Mesothelial cell of epicardium (in vitro differentiated cells): ENCODE measurements at regions not wholly inside any gene's neighbourhood (a gene's known extent, or its start where the extent isn't known, plus 50 kb on each side); places are given as distances from the start of the nearest gene placed in this dataset.

ENCODE experiments used
- DNase-seq, 2 experiments: peaks; one replicate each; pipeline ENCODE4 v3.0.0; 2021; ENCODE audit warnings: low spot score in 2 of 2; ENCODE audit not compliant: unreplicated experiment in 2 of 2
- H3K27ac Mint-ChIP-seq: 2 replicates; pipeline ENCODE4 v1.8.0; 2021; ENCODE audit warnings: mixed read lengths
- H3K27me3 Mint-ChIP-seq: 2 replicates; pipeline ENCODE4 v1.8.0; 2021; ENCODE audit warnings: low read depth, mixed read lengths
- H3K36me3 Mint-ChIP-seq: 2 replicates; pipeline ENCODE4 v1.8.0; 2021; ENCODE audit warnings: mixed read lengths
- H3K4me1 Mint-ChIP-seq: 2 replicates; pipeline ENCODE4 v1.8.0; 2021; ENCODE audit warnings: mixed read lengths
- H3K4me3 Mint-ChIP-seq: 2 replicates; pipeline ENCODE4 v1.8.0; 2021; ENCODE audit warnings: mild to moderate bottlenecking, moderate library complexity, mixed read lengths
- H3K9me3 Mint-ChIP-seq: 2 replicates; pipeline ENCODE4 v1.8.0; 2021; ENCODE audit warnings: mixed read lengths
- TF ChIP-seq, protein P1 (sequence below): fragments of 200-600 bp; sonication (generic); IDR thresholded peaks from one replicate; pipeline ENCODE4 v1.5.0; 2021; ENCODE audit warnings: antibody characterized with exemption; ENCODE audit not compliant: unreplicated experiment

DNA sequence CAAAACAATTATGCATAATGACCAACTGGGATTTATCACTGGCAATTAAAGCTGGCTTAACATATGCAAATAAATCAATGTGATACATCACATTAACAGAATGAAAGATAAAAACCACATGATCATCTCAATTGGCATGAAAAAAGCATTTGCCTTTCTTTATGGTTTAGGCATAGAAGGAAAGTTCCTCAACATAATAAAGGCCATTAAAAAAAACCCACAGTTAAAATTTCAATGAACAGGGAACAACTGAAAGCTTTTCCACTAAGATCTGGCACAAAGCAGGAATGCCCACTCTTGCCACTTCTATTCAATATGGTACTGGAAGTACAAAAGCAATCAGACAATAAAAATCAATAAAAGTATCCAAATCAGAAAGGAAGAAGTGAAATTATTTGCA, 151.2 kb upstream of the CD180 start:
- Mint-ChIP-seq H3K36me3 (no peaks in the 10 kb centered on the region), H3K4me3 (no peak overlapping the region), H3K4me1 (peaks cover 4% of the 10 kb centered on the region), H3K27me3 (no peaks in the 10 kb centered on the region), H3K9me3 (peaks cover 23% of the 10 kb centered on the region), H3K27ac (no peak overlapping the region)
- TF ChIP-seq, protein P1, sequence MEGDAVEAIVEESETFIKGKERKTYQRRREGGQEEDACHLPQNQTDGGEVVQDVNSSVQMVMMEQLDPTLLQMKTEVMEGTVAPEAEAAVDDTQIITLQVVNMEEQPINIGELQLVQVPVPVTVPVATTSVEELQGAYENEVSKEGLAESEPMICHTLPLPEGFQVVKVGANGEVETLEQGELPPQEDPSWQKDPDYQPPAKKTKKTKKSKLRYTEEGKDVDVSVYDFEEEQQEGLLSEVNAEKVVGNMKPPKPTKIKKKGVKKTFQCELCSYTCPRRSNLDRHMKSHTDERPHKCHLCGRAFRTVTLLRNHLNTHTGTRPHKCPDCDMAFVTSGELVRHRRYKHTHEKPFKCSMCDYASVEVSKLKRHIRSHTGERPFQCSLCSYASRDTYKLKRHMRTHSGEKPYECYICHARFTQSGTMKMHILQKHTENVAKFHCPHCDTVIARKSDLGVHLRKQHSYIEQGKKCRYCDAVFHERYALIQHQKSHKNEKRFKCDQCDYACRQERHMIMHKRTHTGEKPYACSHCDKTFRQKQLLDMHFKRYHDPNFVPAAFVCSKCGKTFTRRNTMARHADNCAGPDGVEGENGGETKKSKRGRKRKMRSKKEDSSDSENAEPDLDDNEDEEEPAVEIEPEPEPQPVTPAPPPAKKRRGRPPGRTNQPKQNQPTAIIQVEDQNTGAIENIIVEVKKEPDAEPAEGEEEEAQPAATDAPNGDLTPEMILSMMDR = no peak
- DNase-seq = no peak

DNA sequence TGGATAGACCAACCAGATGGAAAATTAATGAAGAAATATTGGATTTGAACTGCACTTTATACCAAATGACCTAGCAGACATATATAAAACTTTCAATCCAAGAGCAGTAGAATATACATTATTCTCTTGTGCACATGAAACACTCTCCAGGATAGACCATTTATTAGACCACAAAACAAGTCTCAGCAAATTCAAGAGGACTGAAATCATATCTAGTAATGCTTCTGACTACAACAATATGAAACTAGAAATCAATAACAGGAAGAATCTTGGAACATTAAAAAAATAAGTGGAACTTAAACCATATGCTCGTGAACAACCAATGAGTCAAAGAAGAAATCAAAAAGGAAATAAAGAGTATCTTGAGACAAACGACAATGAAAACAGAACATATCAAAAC, 150.0 kb upstream of the CD180 start:
- H3K4me3 Mint-ChIP-seq = no peak overlapping the region
- no peaks in the 10 kb centered on the region for H3K36me3 Mint-ChIP-seq
- H3K4me1 Mint-ChIP-seq = peaks cover 4% of the 10 kb centered on the region
- no peaks in the 10 kb centered on the region for H3K27me3 Mint-ChIP-seq
- TF ChIP-seq, protein P1 = no peak
- H3K9me3 Mint-ChIP-seq = peaks cover 23% of the 10 kb centered on the region
- no peak overlapping the region for H3K27ac Mint-ChIP-seq
- no peak for DNase-seq

DNA sequence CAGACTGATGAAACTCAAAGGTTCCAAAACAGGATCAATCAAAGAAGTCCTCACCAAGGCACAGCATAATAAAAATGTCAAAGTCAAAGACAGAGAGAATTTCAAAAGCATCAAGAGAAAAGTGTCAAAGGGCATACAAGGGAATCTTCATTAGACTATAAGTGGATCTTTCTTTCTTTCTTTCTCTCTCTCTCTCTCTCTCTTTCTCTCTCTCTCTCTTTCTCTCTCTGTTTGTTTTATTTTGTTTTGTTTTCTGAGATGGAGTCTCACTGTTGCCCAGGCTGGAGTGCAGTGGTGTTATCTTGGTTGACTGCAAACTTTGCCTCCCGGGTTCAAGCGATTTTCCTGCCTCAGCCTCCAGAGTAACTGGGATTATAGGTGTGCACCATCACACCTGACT, 148.3 kb upstream of the CD180 start:
- Mint-ChIP-seq H3K4me1 (peaks cover 5% of the 10 kb centered on the region), H3K4me3 (no peak overlapping the region), H3K36me3 (no peaks in the 10 kb centered on the region), H3K27ac (no peak overlapping the region), H3K9me3 (peaks cover 23% of the 10 kb centered on the region), H3K27me3 (no peaks in the 10 kb centered on the region)
- DNase-seq = no peak
- TF ChIP-seq, protein P1 = no peak

DNA sequence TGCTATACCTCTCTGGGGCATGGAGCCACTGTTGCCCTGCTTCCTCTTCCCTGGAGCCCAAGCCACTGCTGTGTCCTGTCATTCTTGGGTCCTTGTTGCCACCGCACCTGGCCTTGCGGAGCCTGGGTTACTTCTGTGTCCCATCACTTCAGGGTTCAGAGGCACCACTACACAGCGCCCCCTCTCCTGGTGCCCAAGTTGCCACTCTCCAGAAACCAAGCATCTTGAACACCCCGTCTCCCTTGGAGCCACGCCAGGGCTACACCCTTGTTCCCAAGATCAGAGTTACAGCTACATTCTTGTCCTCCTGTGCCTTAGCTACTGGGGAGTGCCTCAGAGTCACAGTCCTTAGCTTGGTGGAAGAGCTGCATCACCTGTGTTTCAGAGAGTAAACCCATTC, 147.2 kb upstream of the CD180 start:
- Mint-ChIP-seq H3K4me1 (peaks cover 5% of the 10 kb centered on the region), H3K27me3 (no peaks in the 10 kb centered on the region), H3K27ac (no peak overlapping the region), H3K4me3 (no peak overlapping the region), H3K36me3 (no peaks in the 10 kb centered on the region), H3K9me3 (peaks cover 23% of the 10 kb centered on the region)
- TF ChIP-seq, protein P1 = no peak
- no peak for DNase-seq

DNA sequence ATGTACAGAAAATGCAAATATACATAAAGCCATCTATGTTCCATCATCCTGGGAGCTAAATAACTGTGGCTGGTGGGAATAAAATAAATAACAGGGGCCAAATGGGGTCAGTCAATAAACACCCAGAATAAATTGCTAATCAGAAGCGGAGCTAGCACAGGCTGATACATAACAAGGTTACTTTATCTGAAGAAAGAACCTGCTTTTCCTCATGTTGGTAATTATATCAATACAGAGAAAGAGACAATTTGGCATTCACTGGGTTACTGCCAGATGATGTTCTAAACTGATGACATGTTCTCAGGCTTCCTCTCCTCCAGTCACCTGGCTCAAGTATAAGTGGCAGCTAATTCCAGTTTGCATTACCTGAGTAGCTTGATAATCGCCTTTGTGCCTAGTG, 144.9 kb upstream of the CD180 start:
- Mint-ChIP-seq H3K27me3 (no peaks in the 10 kb centered on the region), H3K4me1 (peaks cover 5% of the 10 kb centered on the region), H3K27ac (peak overlapping the region; percentile 36), H3K9me3 (peaks cover 18% of the 10 kb centered on the region), H3K4me3 (no peak overlapping the region), H3K36me3 (no peaks in the 10 kb centered on the region)
- TF ChIP-seq, protein P1 = no peak
- no peak for DNase-seq

DNA sequence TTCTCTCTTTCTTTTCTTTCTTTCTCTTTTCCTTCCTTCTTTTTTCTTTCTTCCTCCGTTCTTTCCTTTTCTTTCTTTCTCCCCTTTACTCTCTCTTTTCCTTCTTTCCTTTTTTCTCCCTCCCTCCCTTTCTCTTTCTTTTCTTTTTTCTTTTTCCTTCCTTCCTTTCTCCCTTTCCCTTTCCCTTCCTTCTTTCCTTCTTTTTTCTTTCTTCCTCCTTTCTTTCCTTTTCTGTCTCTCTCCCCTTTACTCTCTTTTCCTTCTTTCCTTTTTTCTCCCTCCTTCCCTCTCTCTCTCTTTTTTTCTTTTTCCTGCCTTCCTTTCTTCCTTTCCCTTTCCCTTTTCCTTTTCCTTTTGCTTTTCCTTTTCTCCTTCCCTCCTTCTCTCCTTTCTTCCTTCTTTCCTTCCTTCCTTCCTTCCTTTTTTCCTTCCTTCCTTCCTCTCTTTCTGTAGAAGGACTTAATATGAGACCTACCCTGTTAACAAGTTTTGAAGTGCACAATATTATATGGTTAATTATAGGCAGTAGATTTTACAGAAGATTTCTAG, 142.7 kb upstream of the CD180 start:
- Mint-ChIP-seq H3K27ac (no peak overlapping the region), H3K9me3 (peaks cover 4% of the 10 kb centered on the region), H3K36me3 (no peaks in the 10 kb centered on the region), H3K27me3 (no peaks in the 10 kb centered on the region), H3K4me3 (no peak overlapping the region), H3K4me1 (peaks cover 5% of the 10 kb centered on the region)
- TF ChIP-seq, protein P1 = no peak
- no peak for DNase-seq
